H9 (cell line): ENCODE measurements at regions not wholly inside any gene's neighbourhood (a gene's known extent, or its start where the extent isn't known, plus 50 kb on each side); places are given as distances from the start of the nearest gene placed in this dataset.

Experiments
- DNase-seq: peaks from one replicate; pipeline ENCODE4 v3.0.0-alpha.2; 2017
- H2AFZ ChIP-seq: one replicate; pipeline ENCODE4 v1.6.1; 2013; ENCODE audit warnings: mild to moderate bottlenecking, low read length, control low read depth, moderate library complexity
- H2AK5ac ChIP-seq: 2 replicates; pipeline ENCODE4 v1.6.1; 2013; ENCODE audit warnings: low read length, control low read depth, mixed read lengths; ENCODE audit not compliant: insufficient read length
- H2BK120ac ChIP-seq: one replicate; pipeline ENCODE4 v1.6.1; 2013; ENCODE audit warnings: low read depth, mild to moderate bottlenecking, low read length, control low read depth, inconsistent platforms; ENCODE audit not compliant: poor library complexity, severe bottlenecking
- H2BK12ac ChIP-seq: 2 replicates; pipeline ENCODE4 v1.6.1; 2013; ENCODE audit warnings: low read length, control low read depth, mixed read lengths, low read depth; ENCODE audit not compliant: insufficient read length
- H2BK15ac ChIP-seq: 2 replicates; pipeline ENCODE4 v1.6.1; 2013; ENCODE audit warnings: low read depth, low read length, control low read depth
- H2BK20ac ChIP-seq: one replicate; pipeline ENCODE4 v1.6.1; 2013; ENCODE audit warnings: low read depth, mild to moderate bottlenecking, low read length, control low read depth, inconsistent platforms; ENCODE audit not compliant: poor library complexity, severe bottlenecking
- H2BK5ac ChIP-seq: 2 replicates; pipeline ENCODE4 v1.6.1; 2013; ENCODE audit warnings: low read length, control low read depth, mixed read lengths; ENCODE audit not compliant: insufficient read length
- H3K14ac ChIP-seq: 2 replicates; pipeline ENCODE4 v1.6.1; 2013; ENCODE audit warnings: low read length, control low read depth; ENCODE audit not compliant: insufficient read depth
- H3K18ac ChIP-seq: 2 replicates; pipeline ENCODE4 v1.6.1; 2013; ENCODE audit warnings: low read depth, mild to moderate bottlenecking, mixed read lengths, low read length, control low read depth; ENCODE audit not compliant: insufficient read length
- H3K23ac ChIP-seq: 2 replicates; pipeline ENCODE4 v1.6.1; 2013; ENCODE audit warnings: low read length, control low read depth, mixed read lengths, low read depth; ENCODE audit not compliant: insufficient read length
- H3K23me2 ChIP-seq: 2 replicates; pipeline ENCODE4 v1.6.1; 2013; ENCODE audit warnings: low read depth, mild to moderate bottlenecking, mixed read lengths, low read length, control low read depth; ENCODE audit not compliant: insufficient read length, poor library complexity, severe bottlenecking
- H3K27ac ChIP-seq: 2 replicates; pipeline ENCODE4 v1.5.1; 2013; ENCODE audit warnings: low read length, control low read depth, mixed read lengths, low read depth; ENCODE audit not compliant: insufficient read length
- H3K27me3 ChIP-seq: 2 replicates; pipeline ENCODE4 v1.6.1; 2013; ENCODE audit warnings: low read length, control low read depth, inconsistent platforms; ENCODE audit not compliant: insufficient read depth
- H3K4ac ChIP-seq: 2 replicates; pipeline ENCODE4 v1.6.1; 2013; ENCODE audit warnings: low read depth, mild to moderate bottlenecking, control low read depth, inconsistent platforms, low read length, moderate library complexity
- H3K4me1 ChIP-seq: 2 replicates; pipeline ENCODE4 v1.6.1; 2013; ENCODE audit warnings: low read length, control low read depth, inconsistent platforms; ENCODE audit not compliant: insufficient read depth
- H3K4me2 ChIP-seq: 2 replicates; pipeline ENCODE4 v1.6.1; 2013; ENCODE audit warnings: low read length, control low read depth, mixed read lengths; ENCODE audit not compliant: insufficient read length, insufficient read depth
- H3K56ac ChIP-seq: 2 replicates; pipeline ENCODE4 v1.6.1; 2013; ENCODE audit warnings: low read depth, mild to moderate bottlenecking, mixed read lengths, low read length, control low read depth; ENCODE audit not compliant: insufficient read length
- H3K79me1 ChIP-seq: 2 replicates; pipeline ENCODE4 v1.6.1; 2013; ENCODE audit warnings: low read depth, mild to moderate bottlenecking, moderate library complexity, low read length, control low read depth, inconsistent platforms; ENCODE audit not compliant: insufficient read depth, poor library complexity, severe bottlenecking
- H3K79me2 ChIP-seq: 2 replicates; pipeline ENCODE4 v1.6.1; 2013; ENCODE audit warnings: low read length, control low read depth, inconsistent platforms; ENCODE audit not compliant: insufficient read depth
- H3K9ac ChIP-seq: 2 replicates; pipeline ENCODE4 v1.6.1; 2013; ENCODE audit warnings: low read length, control low read depth, mixed read lengths; ENCODE audit not compliant: insufficient read length; ENCODE audit errors: extremely low read depth
- H3K9me3 ChIP-seq: one replicate; pipeline ENCODE4 v1.6.1; 2013; ENCODE audit warnings: low read depth, low read length, inconsistent platforms; ENCODE audit not compliant: control insufficient read depth
- H3T11ph ChIP-seq: one replicate; pipeline ENCODE4 v1.6.1; 2013; ENCODE audit warnings: mild to moderate bottlenecking, low read length, control low read depth, inconsistent platforms
- H4K20me1 ChIP-seq: one replicate; pipeline ENCODE4 v1.6.1; 2013; ENCODE audit not compliant: control insufficient read depth, insufficient read length, insufficient read depth
- H4K5ac ChIP-seq: 2 replicates; pipeline ENCODE4 v1.6.1; 2013; ENCODE audit warnings: low read depth, mild to moderate bottlenecking, mixed read lengths, low read length, control low read depth; ENCODE audit not compliant: insufficient read length
- H4K8ac ChIP-seq: replicated peaks from 2 replicates; pipeline ENCODE4 v1.6.1; 2013; ENCODE audit warnings: low read length, control low read depth, mixed read lengths, low read depth; ENCODE audit not compliant: insufficient read length
- H4K91ac ChIP-seq: 2 replicates; pipeline ENCODE4 v1.6.1; 2013; ENCODE audit warnings: low read depth, mild to moderate bottlenecking, moderate library complexity, mixed read lengths, low read length, control low read depth; ENCODE audit not compliant: insufficient read length
- H3K27ac Mint-ChIP-seq, 3 experiments: 2 replicates in 2 of 3; 3 replicates in 1 of 3; pipeline ENCODE4 v1.8.0; 2020 to 2021; ENCODE audit warnings: mixed read lengths in 3 of 3, mild to moderate bottlenecking in 1 of 3, moderate library complexity in 1 of 3
- H3K27me3 Mint-ChIP-seq: 2 replicates; pipeline ENCODE4 v1.8.0; 2021; ENCODE audit warnings: low read depth, mild to moderate bottlenecking, moderate library complexity, mixed read lengths
- H3K36me3 Mint-ChIP-seq, 3 experiments: 2 replicates in 2 of 3; 3 replicates in 1 of 3; pipeline ENCODE4 v1.8.0; 2020 to 2021; ENCODE audit warnings: low read depth in 3 of 3, mixed read lengths in 3 of 3; ENCODE audit not compliant: insufficient read depth in 1 of 3
- H3K4me1 Mint-ChIP-seq, 2 experiments: 2 replicates each; pipeline ENCODE4 v1.8.0; 2020; ENCODE audit warnings: mixed read lengths in 2 of 2
- H3K4me3 Mint-ChIP-seq, 2 experiments: 2 replicates in 1 of 2; 3 replicates in 1 of 2; pipeline ENCODE4 v1.8.0; 2020 to 2021; ENCODE audit warnings: mild to moderate bottlenecking in 2 of 2, mixed read lengths in 2 of 2, moderate library complexity in 1 of 2
- H3K9me3 Mint-ChIP-seq, 2 experiments: 2 replicates in 1 of 2; 3 replicates in 1 of 2; pipeline ENCODE4 v1.8.0; 2020; ENCODE audit warnings: mild to moderate bottlenecking in 2 of 2, mixed read lengths in 2 of 2, moderate library complexity in 1 of 2
- WGBS: extraction: QIAGEN DNeasy Blood & Tissue Kit; methylation state at CpG from one replicate; pipeline ENCODE4 v1.1.7; 2013; ENCODE audit warnings: missing lambda C conversion rate, low lambda C conversion rate, mixed read lengths; ENCODE audit not compliant: insufficient read length; ENCODE audit errors: extremely low coverage; 5-methylcytosine and 5-hydroxymethylcytosine counted together
- TF ChIP-seq, protein P1 (sequence below): fragments of 200-600 bp; sonication (generic); conservative IDR thresholded peaks from 3 replicates; pipeline ENCODE4 v1.8.0; 2021; ENCODE audit warnings: antibody characterized with exemption, mild to moderate bottlenecking

- Histone ChIP-seq H3K56ac (no peak overlapping the region), H2BK5ac (no peak overlapping the region), H4K5ac (no peak overlapping the region), H3K27me3 (no peaks in the 10 kb centered on the region), H3K23me2 (no peaks in the 10 kb centered on the region), H4K91ac (no peak overlapping the region), H3K23ac (no peak overlapping the region), H3K79me1 (no peaks in the 10 kb centered on the region), H2BK20ac (no peak overlapping the region), H3T11ph (no peak overlapping the region), H3K14ac (no peak overlapping the region), H4K8ac (no peak overlapping the region), H3K79me2 (no peaks in the 10 kb centered on the region), H3K4ac (no peak overlapping the region), H4K20me1 (no peaks in the 10 kb centered on the region), H3K9me3 (peaks cover 9% of the 10 kb centered on the region), H3K9ac (no peak overlapping the region), H2BK120ac (no peak overlapping the region), H3K4me2 (no peak overlapping the region), H3K18ac (no peak overlapping the region), H2BK15ac (no peak overlapping the region), H2BK12ac (no peak overlapping the region), H3K4me1 (no peaks in the 10 kb centered on the region), H2AFZ (no peak overlapping the region), H3K27ac (no peak overlapping the region), H2AK5ac (no peak overlapping the region)
- Mint-ChIP-seq H3K4me3 (no peak overlapping the region), H3K36me3 (peaks cover 10 to 19% (median 15%) of the 10 kb centered on the region in 3 experiments; a peak in 6 of 7 replicates), H3K4me1 (peaks cover 3 to 4% of the 10 kb centered on the region in 2 experiments), H3K27ac (no peak overlapping the region), H3K27me3 (peaks cover 2% of the 10 kb centered on the region), H3K9me3 (peaks cover 22 to 28% of the 10 kb centered on the region in 2 experiments)
- TF ChIP-seq, protein P1, sequence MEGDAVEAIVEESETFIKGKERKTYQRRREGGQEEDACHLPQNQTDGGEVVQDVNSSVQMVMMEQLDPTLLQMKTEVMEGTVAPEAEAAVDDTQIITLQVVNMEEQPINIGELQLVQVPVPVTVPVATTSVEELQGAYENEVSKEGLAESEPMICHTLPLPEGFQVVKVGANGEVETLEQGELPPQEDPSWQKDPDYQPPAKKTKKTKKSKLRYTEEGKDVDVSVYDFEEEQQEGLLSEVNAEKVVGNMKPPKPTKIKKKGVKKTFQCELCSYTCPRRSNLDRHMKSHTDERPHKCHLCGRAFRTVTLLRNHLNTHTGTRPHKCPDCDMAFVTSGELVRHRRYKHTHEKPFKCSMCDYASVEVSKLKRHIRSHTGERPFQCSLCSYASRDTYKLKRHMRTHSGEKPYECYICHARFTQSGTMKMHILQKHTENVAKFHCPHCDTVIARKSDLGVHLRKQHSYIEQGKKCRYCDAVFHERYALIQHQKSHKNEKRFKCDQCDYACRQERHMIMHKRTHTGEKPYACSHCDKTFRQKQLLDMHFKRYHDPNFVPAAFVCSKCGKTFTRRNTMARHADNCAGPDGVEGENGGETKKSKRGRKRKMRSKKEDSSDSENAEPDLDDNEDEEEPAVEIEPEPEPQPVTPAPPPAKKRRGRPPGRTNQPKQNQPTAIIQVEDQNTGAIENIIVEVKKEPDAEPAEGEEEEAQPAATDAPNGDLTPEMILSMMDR, result no peak
- no CpG with 5 or more reads among the region's 2 CpGs for WGBS
- DNase-seq, result no peak
Observed at GRCh38 chr7:69095127-69095526, 503.1 kb upstream of the AUTS2 start.
